ENCODE measurements at regions not wholly inside any gene's neighbourhood (a gene's known extent, or its start where the extent isn't known, plus 50 kb on each side); places are given as distances from the start of the nearest gene placed in this dataset.

DNA sequence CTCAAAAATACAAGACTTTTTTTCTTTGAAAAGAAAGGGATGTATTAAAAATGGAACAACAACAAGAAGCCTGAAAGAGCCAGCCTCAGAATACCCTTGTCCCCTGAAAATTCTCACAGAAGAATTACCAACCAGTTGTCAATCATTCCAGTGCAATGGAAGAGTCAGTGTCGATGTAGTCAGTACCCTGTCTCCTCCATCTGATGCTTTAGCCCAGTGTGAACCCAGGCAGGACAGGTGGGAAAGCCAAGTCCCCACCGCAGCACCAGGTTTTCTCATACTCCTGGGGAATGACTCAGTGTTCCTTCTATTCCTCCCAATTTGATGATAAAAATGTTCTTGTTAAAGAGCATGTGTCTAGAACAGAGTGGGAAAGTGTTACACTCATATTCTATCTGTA is 332.0 kb upstream of the CHAC2 start:
- Histone ChIP-seq H3K9me3 (replicated peaks; ENCODE audit: insufficient read depth, low read length) (no peaks in the 10 kb centered on the region), H2AFZ (ENCODE audit: low read length) (no peak overlapping the region), H3F3A (ENCODE audit: insufficient read depth, low read length) (no peaks in the 10 kb centered on the region), H3K4me2 (ENCODE audit: low read depth, low read length) (no peak overlapping the region), H3K9me2 (replicated peaks; ENCODE audit: insufficient read depth, low read length) (no peaks in the 10 kb centered on the region), H3K27ac (ENCODE audit: low read length) (no peak overlapping the region), H3K9ac (ENCODE audit: low read length) (no peak overlapping the region), H3K36me3 (replicated peaks; ENCODE audit: insufficient read depth, low read length) (no peaks in the 10 kb centered on the region), H3K4me1 (ENCODE audit: low read length) (no peaks in the 10 kb centered on the region), H3K27me3 (replicated peaks; ENCODE audit: insufficient read depth, low read length) (no peaks in the 10 kb centered on the region), H3K79me2 (ENCODE audit: low read length) (no peaks in the 10 kb centered on the region), H4K20me1 (ENCODE audit: insufficient read depth, low read length) (no peaks in the 10 kb centered on the region), H3K4me3 (ENCODE audit: low read length) (no peak overlapping the region)
- DNase-seq: no peak
- TF ChIP-seq EZH2 (optimal IDR thresholded peaks at IDR 0.05; ENCODE audit: low read depth, low read length) (no peak), EZH2phosphoT487 (IDR thresholded peaks at IDR 0.05; ENCODE audit: low read length) (no peak)
- TF ChIP-seq, protein P1, sequence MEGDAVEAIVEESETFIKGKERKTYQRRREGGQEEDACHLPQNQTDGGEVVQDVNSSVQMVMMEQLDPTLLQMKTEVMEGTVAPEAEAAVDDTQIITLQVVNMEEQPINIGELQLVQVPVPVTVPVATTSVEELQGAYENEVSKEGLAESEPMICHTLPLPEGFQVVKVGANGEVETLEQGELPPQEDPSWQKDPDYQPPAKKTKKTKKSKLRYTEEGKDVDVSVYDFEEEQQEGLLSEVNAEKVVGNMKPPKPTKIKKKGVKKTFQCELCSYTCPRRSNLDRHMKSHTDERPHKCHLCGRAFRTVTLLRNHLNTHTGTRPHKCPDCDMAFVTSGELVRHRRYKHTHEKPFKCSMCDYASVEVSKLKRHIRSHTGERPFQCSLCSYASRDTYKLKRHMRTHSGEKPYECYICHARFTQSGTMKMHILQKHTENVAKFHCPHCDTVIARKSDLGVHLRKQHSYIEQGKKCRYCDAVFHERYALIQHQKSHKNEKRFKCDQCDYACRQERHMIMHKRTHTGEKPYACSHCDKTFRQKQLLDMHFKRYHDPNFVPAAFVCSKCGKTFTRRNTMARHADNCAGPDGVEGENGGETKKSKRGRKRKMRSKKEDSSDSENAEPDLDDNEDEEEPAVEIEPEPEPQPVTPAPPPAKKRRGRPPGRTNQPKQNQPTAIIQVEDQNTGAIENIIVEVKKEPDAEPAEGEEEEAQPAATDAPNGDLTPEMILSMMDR (IDR thresholded peaks at IDR 0.05; ENCODE audit: low read length): no peak

DNA sequence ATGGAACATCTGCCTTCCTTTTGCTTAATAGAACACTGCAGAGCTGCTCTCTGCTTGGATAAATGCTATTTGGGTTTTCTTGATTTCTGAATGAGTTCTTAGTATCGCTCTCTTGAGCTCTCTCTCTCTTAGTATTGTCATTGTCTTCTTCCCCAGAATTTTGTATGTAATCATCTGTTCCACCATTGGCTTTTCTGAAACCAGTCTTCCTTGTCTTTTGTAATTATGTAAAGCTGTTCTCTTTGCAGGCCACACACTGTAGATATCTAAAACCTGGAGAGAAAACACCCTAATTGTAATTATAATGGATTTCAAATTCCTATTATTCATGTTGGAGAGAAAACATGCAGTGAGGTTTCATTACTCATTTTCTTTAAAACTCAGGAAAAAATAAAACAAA is 333.1 kb upstream of the CHAC2 start:
- Histone ChIP-seq H3K9me2 (replicated peaks; ENCODE audit: insufficient read depth, low read length) (no peaks in the 10 kb centered on the region), H3K27ac (ENCODE audit: low read length) (no peak overlapping the region), H3K4me3 (ENCODE audit: low read length) (no peak overlapping the region), H3K4me2 (ENCODE audit: low read depth, low read length) (no peak overlapping the region), H3K4me1 (ENCODE audit: low read length) (no peaks in the 10 kb centered on the region), H3K36me3 (replicated peaks; ENCODE audit: insufficient read depth, low read length) (no peaks in the 10 kb centered on the region), H3K9ac (ENCODE audit: low read length) (no peak overlapping the region), H2AFZ (ENCODE audit: low read length) (no peak overlapping the region), H3K9me3 (replicated peaks; ENCODE audit: insufficient read depth, low read length) (no peaks in the 10 kb centered on the region), H3K79me2 (ENCODE audit: low read length) (no peaks in the 10 kb centered on the region), H3F3A (ENCODE audit: insufficient read depth, low read length) (no peaks in the 10 kb centered on the region), H3K27me3 (replicated peaks; ENCODE audit: insufficient read depth, low read length) (no peaks in the 10 kb centered on the region), H4K20me1 (ENCODE audit: insufficient read depth, low read length) (no peaks in the 10 kb centered on the region)
- DNase-seq: no peak
- TF ChIP-seq EZH2 (optimal IDR thresholded peaks at IDR 0.05; ENCODE audit: low read depth, low read length) (no peak), EZH2phosphoT487 (IDR thresholded peaks at IDR 0.05; ENCODE audit: low read length) (no peak)

GRCh38 chr2:53432936-53433335 is 334.7 kb upstream of the CHAC2 start:
- H2AFZ ChIP-seq (ENCODE audit: low read length): no peak overlapping the region
- no peaks in the 10 kb centered on the region for H4K20me1 ChIP-seq (ENCODE audit: insufficient read depth, low read length)
- no peaks in the 10 kb centered on the region for H3K9me3 ChIP-seq (replicated peaks; ENCODE audit: insufficient read depth, low read length)
- no peak overlapping the region for H3K4me3 ChIP-seq (ENCODE audit: low read length)
- H3K27ac ChIP-seq (ENCODE audit: low read length): no peak overlapping the region
- no peaks in the 10 kb centered on the region for H3K9me2 ChIP-seq (replicated peaks; ENCODE audit: insufficient read depth, low read length)
- DNase-seq: no peak
- no peaks in the 10 kb centered on the region for H3K4me1 ChIP-seq (ENCODE audit: low read length)
- no peaks in the 10 kb centered on the region for H3K36me3 ChIP-seq (replicated peaks; ENCODE audit: insufficient read depth, low read length)
- H3K9ac ChIP-seq (ENCODE audit: low read length): no peak overlapping the region
- no peak overlapping the region for H3K4me2 ChIP-seq (ENCODE audit: low read depth, low read length)
- H3K27me3 ChIP-seq (replicated peaks; ENCODE audit: insufficient read depth, low read length): no peaks in the 10 kb centered on the region
- TF ChIP-seq, protein P1 (IDR thresholded peaks at IDR 0.05; ENCODE audit: low read length): no peak
- TF ChIP-seq EZH2phosphoT487 (IDR thresholded peaks at IDR 0.05; ENCODE audit: low read length) (no peak), EZH2 (optimal IDR thresholded peaks at IDR 0.05; ENCODE audit: low read depth, low read length) (no peak)
- H3K79me2 ChIP-seq (ENCODE audit: low read length): no peaks in the 10 kb centered on the region
- no peaks in the 10 kb centered on the region for H3F3A ChIP-seq (ENCODE audit: insufficient read depth, low read length)

- Histone ChIP-seq H3K9ac (ENCODE audit: low read length) (no peak overlapping the region), H2AFZ (ENCODE audit: low read length) (no peak overlapping the region), H3K79me2 (ENCODE audit: low read length) (no peaks in the 10 kb centered on the region), H3K4me3 (ENCODE audit: low read length) (no peak overlapping the region), H3K4me1 (ENCODE audit: low read length) (no peaks in the 10 kb centered on the region), H3K36me3 (replicated peaks; ENCODE audit: insufficient read depth, low read length) (no peaks in the 10 kb centered on the region), H3K4me2 (ENCODE audit: low read depth, low read length) (no peak overlapping the region), H3K9me3 (replicated peaks; ENCODE audit: insufficient read depth, low read length) (no peaks in the 10 kb centered on the region), H3F3A (ENCODE audit: insufficient read depth, low read length) (no peaks in the 10 kb centered on the region), H3K9me2 (replicated peaks; ENCODE audit: insufficient read depth, low read length) (no peaks in the 10 kb centered on the region), H3K27ac (ENCODE audit: low read length) (no peak overlapping the region), H3K27me3 (replicated peaks; ENCODE audit: insufficient read depth, low read length) (no peaks in the 10 kb centered on the region), H4K20me1 (ENCODE audit: insufficient read depth, low read length) (no peaks in the 10 kb centered on the region)
- TF ChIP-seq EZH2 (optimal IDR thresholded peaks at IDR 0.05; ENCODE audit: low read depth, low read length): no peak
- TF ChIP-seq, protein P1 (IDR thresholded peaks at IDR 0.05; ENCODE audit: low read length): no peak
- TF ChIP-seq EZH2phosphoT487 (IDR thresholded peaks at IDR 0.05; ENCODE audit: low read length): no peak
- no peak for DNase-seq
These were observed 337.7 kb upstream of the CHAC2 start for GRCh38 chr2:53429901-53430300.
